ENCODE measurements at regions not wholly inside any gene's neighbourhood (a gene's known extent, or its start where the extent isn't known, plus 50 kb on each side); places are given as distances from the start of the nearest gene placed in this dataset.

DNA sequence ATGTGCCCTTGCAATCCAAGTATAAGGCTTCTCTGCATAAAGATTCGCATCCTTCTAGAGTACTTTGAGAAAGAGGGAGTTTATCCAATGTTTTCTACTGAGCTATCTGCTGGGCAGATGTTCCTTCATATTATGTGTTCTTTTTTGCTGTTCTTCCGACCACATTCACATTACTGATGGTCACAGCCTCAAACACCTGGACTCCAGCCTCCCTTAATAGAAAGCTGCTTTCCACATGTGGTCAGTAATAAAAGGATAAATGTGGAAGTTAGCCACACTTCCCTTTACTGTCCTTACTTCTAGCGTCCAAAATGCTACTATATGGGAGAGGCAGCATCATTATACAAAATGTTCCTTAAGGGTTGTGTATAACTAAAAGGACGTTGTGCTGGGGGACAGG is 116.9 kb downstream of the CD47 start:
- DNase-seq, result no peak
- intact Hi-C loops (cut with DNase I), result no loop called here

DNA sequence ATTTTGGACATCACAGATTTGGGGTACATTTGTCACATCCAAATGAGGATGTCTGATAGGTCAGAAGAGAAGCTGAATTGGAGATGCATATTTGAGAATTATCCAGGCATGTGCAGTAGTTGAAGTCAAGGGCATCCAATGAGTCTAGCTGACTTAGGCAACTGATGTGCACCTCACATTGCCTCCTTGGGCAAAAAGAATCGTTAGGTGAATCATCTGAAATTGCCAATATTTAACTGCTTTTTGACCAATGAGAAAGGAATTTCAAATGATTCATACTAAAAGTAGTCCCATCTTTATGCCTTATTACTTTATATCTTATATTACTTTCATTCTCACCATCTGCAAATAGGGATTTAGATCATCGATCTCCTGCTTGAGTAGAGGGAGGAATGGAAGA is 117.7 kb downstream of the CD47 start:
- no peak for DNase-seq
- intact Hi-C loops (cut with DNase I), result no loop called here

DNA sequence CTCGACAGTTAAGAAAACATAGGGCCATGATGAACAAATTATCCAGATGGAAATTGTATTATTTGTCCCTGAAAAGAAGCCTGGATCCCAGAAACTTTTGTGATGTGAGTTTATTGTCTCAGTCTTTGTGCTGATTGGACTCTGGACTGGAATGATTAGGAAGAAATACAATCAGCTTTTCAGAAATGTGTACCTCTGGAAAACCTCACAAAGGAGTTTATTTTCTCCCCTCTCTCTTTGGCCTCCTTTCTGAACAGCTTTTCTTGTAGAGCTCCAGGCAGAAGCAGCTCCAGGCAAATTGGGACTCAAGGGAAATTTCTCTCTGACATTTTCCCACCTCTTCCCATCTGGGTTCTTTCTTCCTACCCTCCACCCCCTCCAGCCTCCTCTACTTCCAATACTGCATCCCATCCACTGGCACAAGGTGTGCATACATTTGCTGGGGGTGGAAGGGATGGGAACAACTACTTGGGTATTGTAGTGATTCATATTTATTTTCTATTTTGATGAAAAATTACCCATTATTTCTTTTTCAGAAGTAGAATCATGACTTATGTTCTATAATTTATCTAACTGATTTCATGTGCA is 119.7 kb downstream of the CD47 start:
- intact Hi-C loops (cut with DNase I), result no loop called here
- DNase-seq, result peak in 15 of 42 donors; percentile 14 to 74 (median 38)

DNA sequence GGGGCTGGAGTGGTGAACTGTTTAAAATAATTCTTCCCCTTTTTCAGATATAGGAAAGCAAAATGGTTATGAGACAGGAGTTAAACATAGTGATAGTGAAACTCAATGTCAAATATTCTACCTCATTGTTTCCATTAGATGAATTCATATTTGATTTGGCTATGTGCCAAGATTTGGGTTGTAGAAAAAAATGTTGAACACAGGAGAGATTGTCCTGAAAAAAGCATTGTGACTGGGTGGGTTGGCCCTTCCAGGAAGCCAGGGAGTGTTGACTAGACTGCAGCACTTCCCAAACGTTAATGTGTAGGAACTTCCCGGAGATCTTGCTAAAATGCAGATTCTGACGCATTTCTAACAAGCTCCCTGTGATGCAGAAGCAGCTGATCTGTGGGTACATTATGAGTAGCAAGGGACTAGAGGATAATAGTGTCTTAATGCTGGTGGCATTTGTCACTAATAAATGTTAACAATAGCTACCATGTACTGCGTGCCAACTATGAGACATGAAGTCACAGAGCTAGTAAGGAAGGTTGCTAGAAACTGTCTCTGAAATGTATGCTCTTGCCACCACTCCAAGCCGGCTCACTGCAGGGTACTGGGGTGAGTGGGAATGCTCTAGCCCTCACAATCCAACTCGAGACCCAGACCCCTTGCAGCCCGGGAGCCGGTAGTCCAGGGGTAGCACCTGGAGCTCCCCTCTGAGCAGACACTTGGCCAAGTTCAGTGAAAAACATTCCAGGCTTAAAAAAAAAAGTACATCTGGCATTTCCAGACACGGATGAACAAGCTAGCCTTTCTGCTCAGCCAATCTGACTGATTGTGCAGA is 120.6 kb downstream of the CD47 start:
- intact Hi-C loops (cut with DNase I), result no loop called here
- peak in 17 of 42 donors; percentile 14 to 63 (median 23) for DNase-seq

DNA sequence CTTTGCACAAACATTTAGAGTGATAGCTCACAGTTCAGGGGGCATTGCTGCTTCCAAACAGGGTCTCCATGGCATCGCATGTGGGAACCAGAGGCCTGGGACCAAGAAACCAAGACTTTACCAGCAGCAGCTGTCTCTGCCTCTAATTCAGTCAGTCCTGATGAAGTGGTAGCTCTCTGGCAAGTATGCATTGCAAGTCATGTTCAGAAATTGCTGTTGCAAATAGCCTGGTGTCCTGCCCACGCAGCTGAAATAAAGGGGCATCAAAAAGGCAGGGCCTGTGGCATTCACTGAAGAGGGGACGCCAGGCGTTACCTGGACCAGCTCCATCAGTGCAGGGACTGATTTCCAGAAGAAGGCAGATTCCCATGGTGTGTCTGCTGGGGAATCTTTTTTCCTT is 121.3 kb downstream of the CD47 start:
- intact Hi-C loops (cut with DNase I), result no loop called here
- peak in 2 of 42 donors; percentile 44 to 48 for DNase-seq

DNA sequence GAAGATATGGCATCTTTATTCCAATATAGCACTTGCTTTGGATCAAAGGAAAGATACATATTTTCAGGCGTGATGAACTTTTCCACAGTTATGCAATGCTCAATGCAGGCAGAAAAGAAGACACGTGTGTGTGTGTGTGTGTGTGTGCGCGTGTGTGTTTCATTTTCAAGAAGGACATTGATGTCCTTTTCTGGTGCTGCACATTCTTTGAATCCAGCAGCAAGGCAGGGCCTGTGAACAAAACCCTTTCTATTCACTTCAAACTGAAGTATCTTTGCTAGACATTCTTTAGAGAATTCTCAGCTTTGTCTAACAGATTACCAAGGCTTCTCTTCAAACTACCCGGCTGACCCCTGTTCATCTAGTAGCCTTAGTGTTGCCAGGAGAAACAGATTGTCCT is 124.6 kb downstream of the CD47 start:
- DNase-seq, result no peak
- intact Hi-C loops (cut with DNase I), result no loop called here

DNA sequence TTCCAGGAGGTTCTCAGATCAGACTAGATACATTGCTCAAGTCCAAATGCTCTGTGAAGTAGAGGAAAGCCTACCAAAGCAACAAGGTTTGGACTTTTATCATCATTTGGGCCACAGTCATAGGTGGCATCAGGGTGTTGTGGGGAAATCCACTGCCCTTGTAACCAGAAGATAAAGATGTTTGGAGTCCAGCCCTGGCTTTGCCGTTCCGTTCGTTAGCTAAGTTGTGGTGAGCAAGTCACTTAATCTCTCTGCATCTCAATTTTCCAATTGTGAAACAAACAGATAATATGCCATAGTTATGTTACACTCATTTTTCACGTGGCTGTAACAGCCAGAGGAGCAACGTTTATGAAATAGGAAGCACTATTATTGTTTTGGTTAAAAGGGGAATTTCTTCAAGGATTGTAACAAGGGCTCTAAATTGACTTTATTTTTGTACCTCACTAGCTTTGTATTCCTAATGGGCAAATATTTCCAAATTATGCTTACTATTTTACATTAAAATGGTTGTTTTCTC is 125.6 kb downstream of the CD47 start:
- intact Hi-C loops (cut with DNase I), result no loop called here
- no peak for DNase-seq

DNA sequence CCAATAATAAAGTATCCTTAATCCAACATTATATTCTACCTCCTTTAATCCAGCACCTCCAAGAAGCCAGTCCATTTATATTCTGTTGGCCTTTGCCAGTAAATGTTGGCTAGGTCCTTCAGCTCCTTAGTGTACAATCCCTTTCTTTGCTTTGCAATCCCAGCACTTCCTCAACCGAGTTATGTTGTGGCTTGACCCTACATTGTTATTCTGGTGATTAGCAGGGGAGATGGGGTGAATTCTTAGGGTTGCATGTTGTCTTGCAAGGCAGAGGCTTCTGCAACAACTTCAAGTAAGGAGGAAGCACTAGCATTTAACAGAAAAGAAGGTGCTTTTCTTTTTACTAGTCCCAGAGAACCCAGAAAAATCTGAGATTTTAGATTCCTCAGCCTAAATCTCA is 127.2 kb downstream of the CD47 start:
- DNase-seq, result no peak
- intact Hi-C loops (cut with DNase I), result no loop called here

DNA sequence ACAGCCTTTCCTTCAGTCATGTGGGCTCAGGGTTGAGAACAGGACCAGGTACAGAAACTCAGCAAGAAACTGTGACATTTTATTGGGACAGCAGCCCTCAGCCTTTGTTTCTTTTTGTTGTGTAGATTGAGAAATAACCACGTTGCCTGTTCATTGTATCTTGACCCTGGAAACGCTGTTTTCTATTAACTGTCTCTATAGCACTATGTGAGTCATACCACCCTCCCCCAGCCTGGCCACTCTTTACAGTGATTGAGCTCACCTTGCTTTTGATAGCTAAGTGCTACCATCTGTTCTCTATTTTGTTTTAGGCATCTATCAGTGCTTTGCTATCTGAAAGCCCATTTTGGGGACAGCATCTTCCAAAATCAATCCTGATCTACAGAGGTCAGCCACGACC is 127.9 kb downstream of the CD47 start:
- no peak for DNase-seq
- intact Hi-C loops (cut with DNase I), result no loop called here

DNA sequence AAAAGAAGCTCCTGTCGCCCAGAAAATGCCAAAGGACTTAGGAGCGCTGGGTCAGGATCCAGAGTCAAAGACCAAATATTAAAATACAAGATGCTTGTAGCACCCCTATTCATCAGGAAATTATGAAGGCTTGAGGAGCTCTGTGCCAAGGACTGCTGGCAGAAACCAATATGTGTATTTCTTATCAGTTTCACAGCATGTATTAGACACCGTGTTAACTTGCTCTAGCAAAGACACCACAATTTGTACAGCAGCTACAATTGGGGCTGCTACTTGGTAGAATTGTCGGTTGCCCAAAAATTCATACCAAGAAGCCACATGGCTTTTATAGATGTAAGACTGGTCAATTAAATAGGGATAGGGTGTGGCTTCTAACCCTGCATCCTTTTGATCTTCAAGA is 128.8 kb downstream of the CD47 start:
- DNase-seq, result no peak
- intact Hi-C loops (cut with DNase I), result no loop called here

DNA sequence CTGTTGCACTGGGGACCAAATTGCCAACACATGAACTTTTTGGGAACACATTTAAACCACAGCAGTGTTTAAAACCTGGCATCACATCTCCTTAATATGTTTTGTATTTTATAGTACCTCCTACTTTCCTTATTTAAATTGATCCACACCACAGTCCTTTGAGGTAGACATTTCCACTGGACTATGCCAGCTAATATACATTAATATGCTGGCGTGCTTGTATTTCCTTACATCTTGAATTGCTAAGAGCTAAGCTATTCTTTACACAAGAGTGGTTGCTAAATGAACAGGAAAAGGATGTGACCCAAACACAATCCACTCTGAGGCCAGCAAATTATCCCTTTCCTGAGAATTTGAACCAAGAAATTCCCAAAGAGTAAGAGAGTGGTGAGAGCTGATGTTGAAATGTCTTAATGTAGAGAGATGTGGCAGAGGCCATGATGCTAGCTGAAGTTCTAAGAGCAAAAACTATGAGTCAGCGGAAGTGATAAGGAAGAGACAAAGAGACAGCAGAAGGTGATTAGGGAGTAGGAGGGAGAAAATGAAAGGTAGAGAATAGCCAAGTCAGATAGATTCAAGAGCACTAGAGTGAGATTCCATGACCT is 131.2 kb downstream of the CD47 start:
- DNase-seq, result no peak
- intact Hi-C loops (cut with DNase I), result no loop called here

DNA sequence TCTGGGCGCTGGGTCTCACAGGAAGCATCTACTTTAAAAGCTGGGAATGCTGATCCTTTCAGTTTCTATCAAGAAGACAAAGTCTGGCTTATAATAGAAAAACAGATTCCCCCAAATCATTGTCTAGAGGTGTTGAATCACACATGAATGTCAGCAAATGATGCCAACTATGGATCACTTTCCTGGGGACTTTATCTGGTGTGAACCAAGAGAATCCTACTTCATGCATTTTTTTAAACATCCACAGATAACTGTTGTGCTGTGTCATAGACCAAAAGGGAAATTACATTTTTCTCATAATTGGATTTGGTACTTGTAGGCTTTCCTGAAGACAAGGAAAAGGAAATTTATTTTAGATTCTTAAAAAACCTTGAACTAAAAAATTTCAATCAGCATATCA is 132.7 kb downstream of the CD47 start:
- intact Hi-C loops (cut with DNase I), result no loop called here
- no peak for DNase-seq

DNA sequence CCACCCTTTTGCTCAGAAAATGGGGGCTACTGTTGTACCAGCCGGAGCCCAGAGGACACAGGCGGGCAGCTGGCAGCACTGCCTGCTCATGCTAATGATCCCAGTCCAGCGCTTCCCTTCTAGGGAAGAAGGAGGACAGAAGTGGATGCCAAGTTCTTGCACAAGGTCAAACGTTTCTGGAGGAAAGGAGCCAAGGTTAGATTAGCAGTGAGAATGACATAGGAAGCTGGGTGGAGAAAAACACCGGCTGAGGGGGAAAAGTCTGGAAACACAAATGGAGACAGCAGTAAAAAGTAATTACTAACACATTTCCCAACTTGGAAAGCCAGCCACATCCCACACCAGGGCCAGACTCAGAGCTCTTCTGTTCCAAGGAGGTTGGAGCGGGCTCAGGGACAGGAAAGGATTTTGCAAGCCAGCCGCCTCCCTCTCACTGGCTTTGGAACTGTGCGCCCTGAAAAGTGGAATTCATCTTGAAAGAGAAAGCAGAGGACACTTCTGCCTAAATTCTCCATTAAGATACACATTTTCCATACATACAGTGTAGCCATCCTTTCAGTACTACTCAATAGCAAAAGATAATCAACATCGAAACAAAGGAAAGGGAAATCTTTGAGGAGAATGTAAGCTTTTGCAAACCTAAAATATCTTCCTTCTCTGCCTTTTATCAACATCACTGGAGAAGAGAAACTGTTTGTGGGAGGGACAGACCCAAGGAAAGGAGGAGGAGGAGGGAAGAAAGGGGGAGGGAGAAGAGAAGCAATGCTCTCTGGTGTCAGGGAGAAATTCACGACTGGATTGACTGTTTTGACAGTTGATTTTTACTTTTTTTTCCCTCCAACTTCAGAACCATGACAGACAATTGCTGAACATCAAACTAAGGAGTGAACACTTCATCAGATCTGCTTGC is 133.6 kb downstream of the CD47 start:
- intact Hi-C loops (cut with DNase I), result no loop called here
- DNase-seq, result peak in 41 of 42 donors; percentile 7 to 82 (median 45)

DNA sequence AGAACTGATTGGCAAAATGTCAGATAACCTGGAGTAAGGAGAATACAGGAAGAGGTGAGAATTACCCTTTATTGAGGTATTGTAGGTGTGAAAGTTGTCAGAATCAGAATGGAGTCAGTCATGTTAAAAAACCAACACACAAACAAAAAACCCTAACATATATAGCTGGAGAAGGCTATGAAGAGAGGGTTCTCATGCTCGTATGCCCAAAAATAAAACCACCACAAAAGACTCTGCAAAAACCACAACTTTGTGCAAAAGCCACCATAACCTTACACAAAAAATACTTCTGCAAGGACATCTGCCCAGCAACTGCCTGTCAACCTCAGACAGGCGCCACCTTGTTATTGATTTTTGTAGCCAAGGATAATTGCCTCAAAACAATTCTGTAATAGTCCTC is 136.0 kb downstream of the CD47 start:
- intact Hi-C loops (cut with DNase I), result no loop called here

DNA sequence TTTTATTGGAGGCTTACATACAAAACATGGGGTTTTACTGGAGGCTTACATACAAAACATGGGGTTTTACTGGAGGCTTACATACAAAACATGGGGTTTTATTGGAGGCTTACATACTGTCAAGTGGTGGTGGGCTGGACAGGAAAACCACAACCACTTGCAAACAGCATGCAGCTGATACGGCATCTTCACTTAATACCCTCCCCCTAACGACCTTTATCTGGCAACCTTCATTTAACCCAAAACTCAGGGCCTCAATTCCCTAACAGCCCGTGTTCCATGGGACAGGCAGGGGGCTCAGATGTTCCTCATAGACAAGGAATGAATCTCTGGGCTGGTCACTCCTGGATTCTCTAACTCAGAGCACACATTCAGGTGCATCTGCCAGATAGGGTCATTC is 137.1 kb downstream of the CD47 start:
- DNase-seq, result no peak

More for the DNA sequence above, 136.0 kb downstream of the CD47 start:
- no peak for DNase-seq

DNA sequence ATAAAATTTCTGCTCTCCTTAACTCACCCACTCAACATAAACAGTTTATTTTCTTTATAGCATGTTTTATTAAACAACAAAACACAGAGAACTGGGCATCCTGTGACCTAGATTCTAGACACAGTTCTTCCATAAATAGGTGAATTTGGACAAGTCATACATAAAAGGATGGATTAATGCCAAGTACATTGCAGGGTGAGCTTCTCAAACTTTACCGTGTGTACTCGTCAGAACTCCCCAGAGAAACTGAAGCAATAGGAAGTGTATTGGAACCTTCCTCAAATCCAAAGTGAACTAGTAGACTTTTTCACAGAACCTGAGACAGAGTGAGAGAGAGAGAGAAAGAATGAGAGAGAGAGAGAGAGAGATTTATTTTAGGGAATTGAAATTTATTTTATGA is 139.7 kb downstream of the CD47 start:
- no peak for DNase-seq
- intact Hi-C loops (cut with DNase I), result no loop called here

More for the DNA sequence above, 137.1 kb downstream of the CD47 start:
- intact Hi-C loops (cut with DNase I), result no loop called here

DNA sequence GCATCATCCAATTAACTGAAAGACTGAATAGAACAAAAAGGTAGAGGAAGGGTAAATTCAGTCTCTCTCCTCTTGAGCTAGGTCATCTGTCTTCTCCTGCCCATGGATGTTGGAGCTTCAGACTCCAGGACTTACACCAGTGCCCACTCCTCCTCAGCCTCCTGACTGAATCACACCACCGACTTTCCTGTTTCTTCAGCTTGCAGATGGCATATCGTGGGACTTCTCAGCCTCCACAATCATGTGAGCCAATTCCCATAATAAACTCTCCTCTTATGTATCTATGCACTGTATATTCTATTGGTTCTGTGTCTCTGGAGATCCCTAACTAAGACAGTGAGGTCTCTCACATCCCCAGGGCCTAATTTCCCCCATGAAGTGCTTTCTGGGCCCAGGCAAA is 140.4 kb downstream of the CD47 start:
- DNase-seq, result peak in 1 of 42 donors; percentile 24
- intact Hi-C loops (cut with DNase I), result no loop called here

DNA sequence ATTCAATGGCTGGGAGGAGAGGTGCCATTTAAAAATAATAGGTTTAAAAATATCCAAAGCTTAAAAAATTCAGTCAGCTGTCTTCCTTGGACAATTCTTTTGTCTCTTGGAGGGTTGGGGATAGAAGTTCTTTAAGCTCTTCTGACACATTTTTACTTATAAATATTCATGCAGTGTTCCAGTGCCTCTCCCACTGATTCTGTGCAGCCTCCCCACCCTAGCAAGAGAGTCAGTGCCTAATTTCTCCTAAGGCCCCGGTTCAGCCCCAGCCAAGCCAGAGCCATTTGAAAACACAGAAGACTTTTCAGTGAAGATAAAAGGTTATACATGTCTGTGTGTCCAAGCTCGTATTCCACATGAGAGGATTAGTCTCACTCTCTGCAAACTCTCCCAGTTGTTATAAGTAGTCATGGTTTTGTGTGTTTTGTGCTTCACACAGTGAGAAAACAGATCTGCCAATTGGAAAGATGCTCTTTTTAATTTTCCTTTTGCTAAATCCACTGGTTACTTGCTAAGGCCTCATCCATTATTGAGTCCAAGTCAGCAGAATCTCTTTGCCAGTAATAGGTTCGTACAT is 141.3 kb downstream of the CD47 start:
- peak in 4 of 42 donors; percentile 7 to 55 (median 19) for DNase-seq
- intact Hi-C loops (cut with DNase I), result no loop called here

DNA sequence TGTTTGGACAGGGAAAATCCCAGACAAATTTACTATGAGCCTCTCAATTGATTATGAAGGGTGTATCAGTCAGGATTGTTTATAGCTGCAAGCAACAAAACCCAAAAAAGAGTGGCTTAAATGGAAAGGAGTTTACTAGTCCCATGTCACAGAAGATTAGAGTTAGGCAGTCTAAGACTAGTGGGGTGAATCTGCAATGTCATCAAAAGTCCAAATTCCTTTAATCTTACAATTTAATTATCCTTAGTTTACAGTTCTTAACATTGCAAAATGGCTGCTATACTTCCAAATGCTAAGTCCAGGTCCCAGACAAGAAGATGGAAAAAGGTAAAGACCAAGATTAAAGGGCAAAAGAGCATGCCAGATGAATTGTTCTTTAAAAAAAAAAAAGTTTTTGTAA is 143.6 kb downstream of the CD47 start:
- DNase-seq, result no peak
- intact Hi-C loops (cut with DNase I), result no loop called here

All from head of caudate nucleus (tissue), 42 donors.